ENCODE measurements at regions not wholly inside any gene's neighbourhood (a gene's known extent, or its start where the extent isn't known, plus 50 kb on each side); places are given as distances from the start of the nearest gene placed in this dataset.

DNA sequence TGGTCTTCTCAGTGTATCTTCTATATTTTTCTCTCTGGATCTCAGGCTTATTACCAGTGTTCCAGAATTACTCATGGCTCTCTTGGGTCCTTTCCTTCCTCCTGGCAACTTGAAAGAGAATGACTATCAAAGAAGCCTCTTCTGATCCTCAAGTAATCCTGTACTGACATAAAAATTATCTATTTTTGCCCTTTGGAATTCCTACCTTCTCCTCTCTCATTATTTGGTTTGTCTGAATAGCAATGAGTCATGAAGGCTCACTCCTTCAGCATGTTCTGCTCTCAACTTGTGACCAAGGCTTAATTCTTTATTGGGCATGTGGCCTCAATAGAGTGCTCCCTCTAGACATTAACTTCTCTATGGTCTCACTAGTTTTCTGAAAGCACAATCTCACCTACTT is 553.6 kb upstream of the ATP2B1 start:
- Histone ChIP-seq H3K9me2 (replicated peaks; ENCODE audit: insufficient read depth, low read length) (no peaks in the 10 kb centered on the region), H3K4me1 (ENCODE audit: low read length) (no peaks in the 10 kb centered on the region), H3K36me3 (replicated peaks; ENCODE audit: insufficient read depth, low read length) (no peaks in the 10 kb centered on the region), H3K9me3 (replicated peaks; ENCODE audit: insufficient read depth, low read length) (no peaks in the 10 kb centered on the region), H3K27ac (ENCODE audit: low read length) (no peak overlapping the region), H3K27me3 (replicated peaks; ENCODE audit: insufficient read depth, low read length) (no peaks in the 10 kb centered on the region), H3K9ac (ENCODE audit: low read length) (no peak overlapping the region), H3K79me2 (ENCODE audit: low read length) (no peaks in the 10 kb centered on the region), H3K4me3 (ENCODE audit: low read length) (no peak overlapping the region), H2AFZ (ENCODE audit: low read length) (no peak overlapping the region), H3K4me2 (ENCODE audit: low read depth, low read length) (no peak overlapping the region), H4K20me1 (ENCODE audit: insufficient read depth, low read length) (no peaks in the 10 kb centered on the region), H3F3A (ENCODE audit: insufficient read depth, low read length) (no peaks in the 10 kb centered on the region)
- TF ChIP-seq, protein P1, sequence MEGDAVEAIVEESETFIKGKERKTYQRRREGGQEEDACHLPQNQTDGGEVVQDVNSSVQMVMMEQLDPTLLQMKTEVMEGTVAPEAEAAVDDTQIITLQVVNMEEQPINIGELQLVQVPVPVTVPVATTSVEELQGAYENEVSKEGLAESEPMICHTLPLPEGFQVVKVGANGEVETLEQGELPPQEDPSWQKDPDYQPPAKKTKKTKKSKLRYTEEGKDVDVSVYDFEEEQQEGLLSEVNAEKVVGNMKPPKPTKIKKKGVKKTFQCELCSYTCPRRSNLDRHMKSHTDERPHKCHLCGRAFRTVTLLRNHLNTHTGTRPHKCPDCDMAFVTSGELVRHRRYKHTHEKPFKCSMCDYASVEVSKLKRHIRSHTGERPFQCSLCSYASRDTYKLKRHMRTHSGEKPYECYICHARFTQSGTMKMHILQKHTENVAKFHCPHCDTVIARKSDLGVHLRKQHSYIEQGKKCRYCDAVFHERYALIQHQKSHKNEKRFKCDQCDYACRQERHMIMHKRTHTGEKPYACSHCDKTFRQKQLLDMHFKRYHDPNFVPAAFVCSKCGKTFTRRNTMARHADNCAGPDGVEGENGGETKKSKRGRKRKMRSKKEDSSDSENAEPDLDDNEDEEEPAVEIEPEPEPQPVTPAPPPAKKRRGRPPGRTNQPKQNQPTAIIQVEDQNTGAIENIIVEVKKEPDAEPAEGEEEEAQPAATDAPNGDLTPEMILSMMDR (IDR thresholded peaks at IDR 0.05; ENCODE audit: low read length) = no peak
- TF ChIP-seq EZH2 (optimal IDR thresholded peaks at IDR 0.05; ENCODE audit: low read depth, low read length) (no peak), EZH2phosphoT487 (IDR thresholded peaks at IDR 0.05; ENCODE audit: low read length) (no peak)
- DNase-seq = no peak

DNA sequence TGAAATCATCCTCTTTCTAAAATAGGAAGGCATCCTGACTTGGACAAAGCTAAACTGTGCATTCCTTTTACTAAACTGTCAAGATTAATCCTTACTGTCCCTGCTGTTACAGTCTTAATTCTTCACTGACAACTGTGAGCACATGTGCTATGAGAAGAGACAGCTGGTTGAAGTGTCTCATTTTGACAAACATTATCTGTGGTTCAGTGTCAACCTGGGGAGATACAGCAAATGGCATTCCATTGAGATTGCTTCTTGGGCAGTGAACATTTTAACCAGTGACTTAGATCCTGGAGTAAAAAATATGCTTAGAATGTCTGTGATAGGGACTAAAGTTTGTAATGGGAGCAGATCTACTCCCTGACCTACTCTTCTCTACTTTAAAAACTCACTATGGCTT is 552.6 kb upstream of the ATP2B1 start:
- H3K9me2 ChIP-seq (replicated peaks; ENCODE audit: insufficient read depth, low read length) = no peaks in the 10 kb centered on the region
- H4K20me1 ChIP-seq (ENCODE audit: insufficient read depth, low read length) = no peaks in the 10 kb centered on the region
- H2AFZ ChIP-seq (ENCODE audit: low read length) = no peak overlapping the region
- no peaks in the 10 kb centered on the region for H3K9me3 ChIP-seq (replicated peaks; ENCODE audit: insufficient read depth, low read length)
- TF ChIP-seq, protein P1 (IDR thresholded peaks at IDR 0.05; ENCODE audit: low read length) = no peak
- no peak for TF ChIP-seq EZH2phosphoT487 (IDR thresholded peaks at IDR 0.05; ENCODE audit: low read length)
- TF ChIP-seq EZH2 (optimal IDR thresholded peaks at IDR 0.05; ENCODE audit: low read depth, low read length) = no peak
- no peaks in the 10 kb centered on the region for H3K4me1 ChIP-seq (ENCODE audit: low read length)
- H3K4me2 ChIP-seq (ENCODE audit: low read depth, low read length) = no peak overlapping the region
- H3K27me3 ChIP-seq (replicated peaks; ENCODE audit: insufficient read depth, low read length) = no peaks in the 10 kb centered on the region
- no peaks in the 10 kb centered on the region for H3K79me2 ChIP-seq (ENCODE audit: low read length)
- no peaks in the 10 kb centered on the region for H3F3A ChIP-seq (ENCODE audit: insufficient read depth, low read length)
- H3K9ac ChIP-seq (ENCODE audit: low read length) = no peak overlapping the region
- no peaks in the 10 kb centered on the region for H3K36me3 ChIP-seq (replicated peaks; ENCODE audit: insufficient read depth, low read length)
- no peak for DNase-seq
- H3K27ac ChIP-seq (ENCODE audit: low read length) = no peak overlapping the region
- H3K4me3 ChIP-seq (ENCODE audit: low read length) = no peak overlapping the region

DNA sequence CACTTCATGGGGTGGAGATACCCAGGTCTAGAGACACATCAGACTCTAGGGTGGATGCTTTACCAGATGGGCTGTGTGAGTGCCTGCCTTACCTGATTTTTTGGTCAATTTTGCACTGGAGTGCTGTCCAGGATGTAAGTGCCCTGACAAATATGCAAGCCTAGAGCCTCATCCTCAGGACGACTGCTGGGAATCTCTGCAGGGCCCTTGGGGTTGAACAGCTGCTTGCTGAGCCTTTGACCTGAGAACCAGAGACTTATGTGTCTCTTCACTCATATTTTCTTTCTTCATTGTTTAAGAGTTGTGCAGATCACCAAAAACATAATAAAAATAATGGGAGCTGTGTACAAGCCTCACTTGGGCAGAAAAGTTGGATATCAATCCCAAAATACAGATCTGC is 551.5 kb upstream of the ATP2B1 start:
- no peak overlapping the region for H3K27ac ChIP-seq (ENCODE audit: low read length)
- no peak for DNase-seq
- no peak for TF ChIP-seq EZH2 (optimal IDR thresholded peaks at IDR 0.05; ENCODE audit: low read depth, low read length)
- no peak for TF ChIP-seq EZH2phosphoT487 (IDR thresholded peaks at IDR 0.05; ENCODE audit: low read length)
- TF ChIP-seq, protein P1 (IDR thresholded peaks at IDR 0.05; ENCODE audit: low read length) = no peak

More for the DNA sequence above, 551.5 kb upstream of the ATP2B1 start:
- no peaks in the 10 kb centered on the region for H3K79me2 ChIP-seq (ENCODE audit: low read length)
- H3K4me3 ChIP-seq (ENCODE audit: low read length) = no peak overlapping the region
- H3K9me2 ChIP-seq (replicated peaks; ENCODE audit: insufficient read depth, low read length) = no peaks in the 10 kb centered on the region
- H3K4me1 ChIP-seq (ENCODE audit: low read length) = no peaks in the 10 kb centered on the region
- no peak overlapping the region for H2AFZ ChIP-seq (ENCODE audit: low read length)
- H4K20me1 ChIP-seq (ENCODE audit: insufficient read depth, low read length) = no peaks in the 10 kb centered on the region
- H3F3A ChIP-seq (ENCODE audit: insufficient read depth, low read length) = no peaks in the 10 kb centered on the region
- H3K9ac ChIP-seq (ENCODE audit: low read length) = no peak overlapping the region
- no peaks in the 10 kb centered on the region for H3K27me3 ChIP-seq (replicated peaks; ENCODE audit: insufficient read depth, low read length)
- no peaks in the 10 kb centered on the region for H3K36me3 ChIP-seq (replicated peaks; ENCODE audit: insufficient read depth, low read length)
- no peak overlapping the region for H3K4me2 ChIP-seq (ENCODE audit: low read depth, low read length)
- H3K9me3 ChIP-seq (replicated peaks; ENCODE audit: insufficient read depth, low read length) = no peaks in the 10 kb centered on the region
